ENCODE measurements at regions not wholly inside any gene's neighbourhood (a gene's known extent, or its start where the extent isn't known, plus 50 kb on each side); places are given as distances from the start of the nearest gene placed in this dataset.
"Not testable (repeated sequence)": the region's sequence is repeated elsewhere in the genome, so short reads cannot be mapped to it uniquely, and the experiment has no call there.

GRCh38 chr3:152658977-152659720 is 175.8 kb upstream of the P2RY1 start:
- DNase-seq (ENCODE audit: low read depth in 2 of 3, low spot score in 1 of 3): no peak

DNA sequence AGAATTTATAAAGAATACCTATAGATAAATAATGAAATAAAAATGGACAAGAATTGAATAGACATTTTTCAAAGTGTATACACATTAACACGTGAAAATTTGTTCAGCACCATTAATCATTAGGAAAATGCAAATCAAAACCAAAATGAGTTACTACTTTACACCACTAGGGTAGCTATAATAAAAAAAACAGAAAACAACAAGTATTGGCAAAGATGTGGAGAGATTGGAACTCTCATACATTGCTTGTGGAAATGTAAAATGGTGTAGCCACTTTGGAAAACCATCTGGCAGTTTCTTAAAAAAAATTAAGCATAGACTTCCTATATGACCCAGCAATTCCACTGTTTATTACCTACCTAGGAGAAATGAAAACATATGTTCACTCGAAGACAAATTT is 172.8 kb upstream of the P2RY1 start:
- no peak for DNase-seq (ENCODE audit: low read depth in 2 of 3, low spot score in 1 of 3)

GRCh38 chr3:152664766-152665165 is 170.2 kb upstream of the P2RY1 start:
- DNase-seq (ENCODE audit: low read depth in 2 of 3, low spot score in 1 of 3): no peak

GRCh38 chr3:152667267-152667666 is 167.7 kb upstream of the P2RY1 start:
- DNase-seq (ENCODE audit: low read depth in 2 of 3, low spot score in 1 of 3): no peak

GRCh38 chr3:152669560-152669959 is 165.4 kb upstream of the P2RY1 start:
- DNase-seq (ENCODE audit: low read depth in 2 of 3, low spot score in 1 of 3): no peak

- DNase-seq (ENCODE audit: low read depth in 2 of 3, low spot score in 1 of 3): no peak
Observed at GRCh38 chr3:152671446-152672319, 163.2 kb upstream of the P2RY1 start.

DNA sequence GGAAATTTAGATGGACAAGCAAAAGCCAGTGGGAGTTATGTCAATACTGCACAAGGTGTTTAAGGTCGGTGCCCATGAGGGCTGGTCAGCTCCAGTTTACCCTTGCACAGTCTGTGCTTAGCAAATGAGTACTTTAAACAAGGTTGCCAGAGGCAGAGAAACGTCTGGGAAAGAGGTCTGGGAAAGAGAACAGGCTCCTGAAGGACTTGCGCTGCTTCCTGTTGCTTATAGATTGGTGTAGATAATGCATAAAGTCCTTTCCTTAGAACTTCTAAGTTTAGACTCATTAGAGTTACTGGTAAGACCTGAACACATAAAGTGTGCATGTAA is 162.6 kb upstream of the P2RY1 start:
- DNase-seq (ENCODE audit: low read depth in 2 of 3, low spot score in 1 of 3): no peak

GRCh38 chr3:152676810-152677379 is 158.0 kb upstream of the P2RY1 start:
- DNase-seq (ENCODE audit: low read depth in 2 of 3, low spot score in 1 of 3): no peak

- no peak for DNase-seq (ENCODE audit: low read depth in 2 of 3, low spot score in 1 of 3)
Observed at GRCh38 chr3:152677491-152677890, 157.4 kb upstream of the P2RY1 start.

DNA sequence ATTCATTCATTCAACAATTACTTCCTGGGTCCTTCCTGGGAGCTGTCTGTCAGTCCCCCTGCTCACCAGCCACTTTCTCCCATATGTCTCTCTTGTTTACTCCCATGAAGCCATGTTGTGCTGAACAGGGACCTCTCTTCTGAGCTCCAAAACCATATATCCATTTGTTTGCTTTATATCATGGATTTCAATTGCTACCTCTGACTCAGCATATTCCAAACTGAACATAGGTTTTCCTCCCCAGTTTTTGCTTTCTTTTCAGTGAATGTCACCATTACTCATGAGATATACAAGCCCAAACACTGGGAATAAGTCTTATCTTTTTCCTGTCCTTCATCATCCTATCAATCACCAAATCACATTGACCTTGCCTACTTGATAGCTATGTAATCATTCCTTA is 152.5 kb upstream of the P2RY1 start:
- DNase-seq (ENCODE audit: low read depth in 2 of 3, low spot score in 1 of 3): no peak

DNA sequence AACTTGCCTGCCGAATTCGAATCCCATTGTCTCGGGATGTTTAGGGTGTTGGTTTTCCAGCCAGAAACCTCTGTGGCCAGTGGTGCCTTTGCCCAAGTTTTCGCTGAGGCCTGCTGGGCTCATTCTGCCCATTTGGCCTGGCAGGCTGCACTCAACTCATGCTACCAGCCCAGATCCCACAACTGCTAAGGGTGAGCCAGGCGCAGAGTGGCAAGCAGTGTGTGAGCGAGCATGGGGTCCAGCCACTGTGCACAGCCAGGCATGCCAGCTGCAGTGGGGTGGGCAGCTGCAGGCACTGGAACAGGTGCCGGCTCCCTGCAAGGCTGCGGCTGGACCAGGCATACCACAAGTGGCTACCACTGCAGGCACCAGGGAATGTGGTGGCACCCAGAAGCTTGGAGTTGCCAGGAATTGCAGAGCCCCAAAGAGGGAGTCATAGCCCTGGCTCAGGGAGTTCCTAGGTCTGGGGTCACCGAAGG is 151.4 kb upstream of the P2RY1 start:
- no peak for DNase-seq (ENCODE audit: low read depth in 2 of 3, low spot score in 1 of 3)

- DNase-seq (ENCODE audit: low read depth in 2 of 3, low spot score in 1 of 3): no peak
Observed at GRCh38 chr3:152684279-152684678, 150.7 kb upstream of the P2RY1 start.

DNA sequence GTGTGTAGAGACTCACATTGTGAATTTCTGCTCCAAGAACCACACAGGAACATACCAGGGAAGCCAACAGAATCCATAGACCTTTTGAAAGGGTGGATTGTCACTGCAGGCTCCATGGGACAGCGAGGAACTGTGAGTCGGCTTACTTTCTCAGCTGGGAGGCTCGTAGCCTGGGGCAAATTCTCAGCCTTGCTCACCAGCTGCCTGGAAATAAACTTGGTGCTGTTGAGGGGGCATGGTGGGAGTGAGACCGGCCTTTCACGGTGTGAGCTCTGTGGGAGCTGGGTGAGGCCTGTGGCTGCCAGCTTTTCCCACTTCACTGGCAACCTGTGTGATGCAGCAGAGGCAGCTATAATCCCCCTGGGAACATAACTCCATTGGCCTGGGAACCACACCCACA is 146.6 kb upstream of the P2RY1 start:
- no peak for DNase-seq (ENCODE audit: low read depth in 2 of 3, low spot score in 1 of 3)

DNA sequence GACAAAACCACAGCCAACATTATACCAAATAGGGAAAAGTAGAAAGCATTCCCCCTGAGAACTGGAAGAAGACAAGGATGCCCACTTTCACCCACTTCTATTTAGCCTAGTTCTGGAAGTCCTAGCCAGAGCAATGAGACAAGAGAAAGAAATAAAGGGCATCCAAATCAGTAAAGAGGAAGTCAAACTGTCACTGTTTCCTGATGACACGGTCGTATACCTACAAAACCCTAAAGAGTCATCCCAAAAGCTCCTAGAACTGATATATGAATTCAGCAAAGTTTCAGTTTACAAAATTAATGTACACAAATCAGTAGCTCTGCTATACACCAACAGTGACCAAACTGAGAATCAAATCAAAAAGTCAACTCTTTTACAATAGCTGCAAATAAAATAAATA is 142.6 kb upstream of the P2RY1 start:
- DNase-seq (ENCODE audit: low read depth in 2 of 3, low spot score in 1 of 3): not testable (repeated sequence)

- not testable (repeated sequence) for DNase-seq (ENCODE audit: low read depth in 2 of 3, low spot score in 1 of 3)
Observed at GRCh38 chr3:152693521-152694250, 141.2 kb upstream of the P2RY1 start.

GRCh38 chr3:152695840-152696239 is 139.1 kb upstream of the P2RY1 start:
- no peak for DNase-seq (ENCODE audit: low read depth in 2 of 3, low spot score in 1 of 3)

- DNase-seq (ENCODE audit: low read depth in 2 of 3, low spot score in 1 of 3): no peak
Observed at GRCh38 chr3:152696962-152697361, 138.0 kb upstream of the P2RY1 start.

DNA sequence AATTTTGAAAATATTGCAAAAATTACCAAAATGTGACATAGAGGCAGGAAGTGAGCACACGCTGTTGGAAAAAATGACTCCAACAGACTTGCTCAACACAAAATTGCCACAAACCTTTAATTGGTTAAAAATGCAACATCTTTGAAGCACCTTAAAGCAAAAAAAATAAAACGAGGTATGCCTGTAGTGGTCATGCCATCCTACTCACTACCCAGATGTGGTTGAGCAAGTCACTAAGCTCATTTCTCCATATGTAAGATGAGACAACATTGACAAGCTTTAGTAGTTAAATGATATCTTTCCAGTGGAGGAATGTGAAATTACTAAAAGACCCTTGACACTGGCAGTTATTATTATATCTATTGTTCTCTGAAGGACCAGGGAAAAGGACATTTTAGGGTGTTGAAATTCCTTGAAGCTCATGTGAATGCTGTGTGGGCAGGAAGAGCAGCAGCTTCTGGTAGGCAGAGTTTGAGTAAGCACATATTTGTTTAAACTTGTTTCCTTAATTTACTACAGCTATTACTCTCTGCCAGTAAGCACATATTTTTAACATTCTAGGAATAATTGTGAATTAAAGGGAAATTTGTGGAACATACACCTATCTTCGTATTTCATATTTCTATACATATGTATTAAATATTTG is 131.6 kb upstream of the P2RY1 start:
- no peak for DNase-seq (ENCODE audit: low read depth in 2 of 3, low spot score in 1 of 3)

- no peak for DNase-seq (ENCODE audit: low read depth in 2 of 3, low spot score in 1 of 3)
Observed at GRCh38 chr3:152706991-152707713, 127.8 kb upstream of the P2RY1 start.

DNA sequence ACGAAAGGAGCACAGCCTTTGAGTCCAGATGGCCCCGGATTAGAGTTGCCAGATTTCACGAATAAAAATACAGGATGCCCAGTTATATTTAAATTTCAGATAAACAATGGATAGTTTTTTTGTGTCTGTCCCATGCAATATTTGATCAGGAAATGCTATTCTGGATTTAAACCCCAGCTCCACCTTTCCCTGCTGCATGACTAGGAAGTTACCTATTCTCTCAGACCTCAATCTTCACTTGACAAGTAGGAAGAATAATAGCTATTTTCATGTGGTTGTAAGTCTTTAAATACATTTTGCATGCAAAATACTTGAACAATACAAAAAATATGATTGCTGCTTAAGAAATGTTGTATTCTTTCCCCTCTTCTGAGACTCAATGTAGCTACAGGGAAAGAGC is 125.3 kb upstream of the P2RY1 start:
- DNase-seq (ENCODE audit: low read depth in 2 of 3, low spot score in 1 of 3): no peak

Data from stimulated activated CD4-positive, alpha-beta T cell treated with anti-CD3 and anti-CD28 coated beads, Interleukin-12 subunit alpha, Interleukin-12 subunit beta, amount 100 ng/mL, for 48 hours (primary cell).